IPS-NIHi7 (cell line): ENCODE measurements at regions not wholly inside any gene's neighbourhood (a gene's known extent, or its start where the extent isn't known, plus 50 kb on each side); places are given as distances from the start of the nearest gene placed in this dataset.
A peak's percentile ranks its signal among the peaks of the same experiment; 100 is the strongest.

Experiments
- DNase-seq: peaks from one replicate; pipeline ENCODE4 v3.0.0; 2012; ENCODE audit warnings: mixed read lengths; ENCODE audit errors: extremely low spot score

DNA sequence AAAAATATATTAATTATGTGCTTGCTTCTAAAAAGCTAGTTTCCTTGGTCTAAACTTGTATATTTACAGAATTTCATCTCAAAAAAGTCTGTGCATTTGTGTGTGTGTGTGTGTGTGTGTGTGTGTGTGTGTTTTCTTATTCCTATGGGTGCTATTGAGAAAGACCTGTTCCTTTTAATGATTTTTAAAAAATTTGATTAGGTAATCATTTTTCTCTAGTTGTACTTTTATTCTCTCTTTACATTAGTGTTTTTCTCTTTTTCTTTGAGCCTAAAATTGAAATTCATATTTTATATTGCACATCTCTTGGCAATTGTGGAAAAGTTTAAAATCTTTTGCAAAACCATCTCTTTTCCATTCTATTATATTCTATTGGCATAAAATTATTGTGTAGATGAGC, 690.4 kb upstream of the NDST4 start:
- no peak for DNase-seq

DNA sequence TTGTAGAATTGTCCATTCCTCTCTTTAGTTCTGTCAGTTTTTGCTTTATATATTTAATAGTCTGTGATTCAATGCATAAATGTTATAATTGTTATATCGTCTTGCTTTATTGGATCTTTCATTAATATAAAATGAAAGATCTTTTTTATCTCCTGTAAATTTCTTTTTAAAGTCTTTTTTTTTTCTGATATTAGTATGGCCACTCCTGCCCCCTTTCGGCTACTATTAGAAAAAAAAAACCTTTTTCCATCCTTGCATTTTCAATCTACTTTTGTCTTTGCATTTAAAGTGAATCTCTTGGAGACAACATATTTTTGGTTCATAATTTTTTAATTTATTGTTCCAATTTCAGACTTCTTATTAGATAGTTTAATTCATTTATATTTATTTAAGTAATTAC, 677.4 kb upstream of the NDST4 start:
- no peak for DNase-seq

DNA sequence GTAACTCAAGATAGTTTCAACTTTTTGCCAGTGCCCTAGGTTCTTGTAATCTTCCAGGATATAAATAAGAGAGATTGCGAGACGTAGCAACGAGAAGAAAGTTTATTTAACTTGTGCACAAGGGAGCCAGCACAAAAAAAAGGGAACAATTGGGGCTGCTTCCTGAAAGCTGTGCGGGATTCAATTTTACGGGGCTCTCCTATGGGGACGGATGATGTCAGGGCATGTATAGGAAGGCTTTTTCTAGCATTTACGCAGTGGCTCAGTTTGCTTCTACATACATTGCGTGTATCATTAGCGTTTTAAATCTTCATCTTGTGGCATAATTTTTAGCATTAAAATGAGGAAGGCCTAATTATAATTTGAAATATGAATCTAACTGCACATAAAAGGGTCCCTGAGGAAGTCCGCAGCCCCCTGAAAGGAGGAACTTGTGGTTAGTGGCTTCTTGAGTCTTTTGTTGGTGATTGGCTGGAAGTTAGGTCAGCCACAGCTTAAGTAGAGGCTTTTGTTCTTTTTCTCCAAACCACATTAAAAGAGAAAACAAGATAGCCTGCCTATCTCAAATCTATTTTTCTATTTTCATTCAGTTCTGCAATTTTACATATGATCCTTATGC, 668.2 kb upstream of the NDST4 start:
- no peak for DNase-seq

DNA sequence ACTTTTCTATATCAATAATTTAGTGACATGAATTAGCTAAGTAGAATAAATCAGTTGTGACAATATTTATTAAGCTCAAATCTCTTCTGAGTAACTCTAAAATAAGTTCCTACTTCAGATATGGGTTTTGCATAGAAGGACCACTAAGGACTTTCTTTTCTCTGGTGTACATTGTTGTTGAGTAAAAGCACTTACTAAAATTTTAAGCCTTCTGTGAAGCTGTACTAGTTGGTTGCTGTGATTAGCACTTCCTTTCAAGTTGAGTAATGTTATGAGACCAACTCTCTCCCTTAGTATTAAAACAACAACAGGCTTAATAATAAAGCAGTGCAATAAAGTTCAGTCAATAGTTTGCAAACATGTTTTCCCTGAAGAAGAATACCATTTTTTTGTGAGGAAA, 667.4 kb upstream of the NDST4 start:
- DNase-seq = no peak

DNA sequence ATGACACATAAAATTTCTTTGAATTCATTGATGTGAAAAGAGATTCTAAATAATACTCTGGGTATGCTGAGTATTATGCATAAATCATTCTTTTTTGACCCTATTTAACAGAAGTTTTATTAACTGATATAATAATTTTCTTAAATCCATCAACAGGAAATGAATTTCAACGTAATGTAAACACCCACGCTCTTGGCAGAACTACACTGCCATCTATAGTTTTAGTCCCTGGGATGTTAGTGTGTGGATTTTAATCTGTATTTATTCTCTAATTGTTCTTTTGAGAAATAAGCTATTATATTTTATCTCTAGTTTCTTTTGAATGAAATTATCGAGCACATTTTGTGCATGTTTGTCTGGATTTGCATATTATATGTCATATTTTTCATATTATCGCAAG, 666.8 kb upstream of the NDST4 start:
- no peak for DNase-seq

DNA sequence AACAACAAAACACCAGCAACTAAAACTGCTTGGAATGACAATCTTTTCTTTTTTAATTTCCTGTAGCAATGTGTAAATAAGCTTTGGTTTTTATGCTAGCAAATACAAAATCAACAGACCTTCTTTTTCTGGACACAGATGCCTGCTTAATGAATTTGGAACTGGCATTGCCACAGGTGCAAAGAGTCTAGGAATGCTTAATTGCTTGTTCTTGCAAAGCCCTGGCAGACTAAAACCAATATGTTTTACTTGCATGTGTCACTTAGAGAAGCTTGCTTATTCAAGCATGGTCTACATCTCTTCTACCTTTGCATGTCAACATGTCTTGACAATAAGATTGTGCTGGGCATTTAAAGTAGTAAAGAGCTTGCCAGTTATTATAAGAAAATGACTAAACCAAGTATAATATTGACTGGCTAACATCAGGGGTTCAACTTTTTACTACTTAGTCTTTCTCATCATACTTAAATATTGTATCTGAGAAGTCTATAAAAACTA, 656.7 kb upstream of the NDST4 start:
- DNase-seq = no peak

DNA sequence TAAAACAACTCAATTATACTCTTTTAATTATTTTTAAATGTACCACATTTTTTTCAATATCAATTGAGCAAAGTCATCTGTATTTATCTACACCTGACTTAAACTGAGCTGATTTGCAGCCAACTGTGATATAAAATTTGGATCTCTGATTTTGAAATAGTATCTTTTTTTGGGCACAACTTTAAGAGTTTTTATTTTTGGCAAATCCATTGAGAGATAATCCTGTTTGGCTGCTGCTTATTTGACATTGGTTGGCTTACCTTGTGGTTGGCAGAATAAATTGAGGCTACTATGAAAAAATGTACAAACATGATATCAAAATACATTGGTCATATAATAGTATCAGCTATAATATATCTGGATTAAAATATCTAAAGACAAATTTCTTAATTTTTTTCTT, 656.0 kb upstream of the NDST4 start:
- DNase-seq = no peak

DNA sequence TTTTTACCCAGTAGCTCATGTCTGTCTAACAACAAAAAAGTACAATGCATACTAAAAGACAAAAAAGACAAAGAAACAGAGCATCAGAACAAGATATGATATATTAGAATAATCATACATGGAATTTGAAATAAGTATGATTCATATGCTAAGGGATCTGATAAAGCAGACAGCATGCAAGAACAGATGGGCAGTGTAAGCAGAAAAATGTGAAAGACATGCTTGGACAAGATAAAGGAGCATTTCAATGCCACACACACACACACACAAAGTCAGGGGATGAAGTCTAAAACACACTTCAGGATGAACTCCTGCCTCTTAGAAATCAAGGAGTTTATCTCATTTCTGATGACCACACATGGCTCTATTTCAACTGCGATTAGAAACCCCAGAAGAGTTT, 649.6 kb upstream of the NDST4 start:
- no peak for DNase-seq

DNA sequence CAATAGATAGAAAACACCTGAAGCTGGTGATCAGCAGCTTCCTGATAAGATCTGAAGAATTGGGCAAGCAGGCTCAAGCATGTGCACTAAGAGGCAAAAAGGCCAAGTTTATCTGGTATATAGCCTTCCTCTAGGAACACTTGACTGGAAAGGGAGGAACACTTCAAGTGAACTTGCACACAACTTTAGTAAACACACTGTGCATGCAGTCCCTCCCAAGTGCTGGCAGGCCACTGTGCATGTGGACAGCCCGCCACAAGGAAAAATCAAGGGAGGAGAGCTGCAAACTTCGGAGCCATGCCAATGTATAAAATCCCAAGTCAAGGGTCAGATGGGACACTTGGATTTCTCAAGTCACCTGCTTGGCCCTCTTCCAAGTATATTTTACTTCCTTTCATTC, 645.8 kb upstream of the NDST4 start:
- DNase-seq = no peak

DNA sequence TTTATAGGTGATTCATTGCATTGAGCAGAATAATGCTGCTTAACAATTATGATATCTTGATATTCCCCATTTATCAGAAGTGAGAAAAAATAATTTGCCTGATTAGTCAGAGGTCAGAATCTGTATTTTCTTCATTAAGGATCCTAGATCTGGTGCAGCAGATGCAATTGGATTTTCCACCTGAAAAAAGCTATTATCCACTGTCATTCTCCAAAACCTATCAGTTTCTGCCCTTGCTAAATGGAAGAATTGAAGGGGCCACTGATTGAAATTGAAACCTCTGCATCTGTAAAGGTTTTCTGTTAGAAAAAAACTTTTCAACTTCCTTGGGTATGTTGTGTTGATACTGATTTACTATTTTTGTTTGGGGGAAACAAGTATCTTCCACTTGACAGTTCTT, 636.0 kb upstream of the NDST4 start:
- no peak for DNase-seq

DNA sequence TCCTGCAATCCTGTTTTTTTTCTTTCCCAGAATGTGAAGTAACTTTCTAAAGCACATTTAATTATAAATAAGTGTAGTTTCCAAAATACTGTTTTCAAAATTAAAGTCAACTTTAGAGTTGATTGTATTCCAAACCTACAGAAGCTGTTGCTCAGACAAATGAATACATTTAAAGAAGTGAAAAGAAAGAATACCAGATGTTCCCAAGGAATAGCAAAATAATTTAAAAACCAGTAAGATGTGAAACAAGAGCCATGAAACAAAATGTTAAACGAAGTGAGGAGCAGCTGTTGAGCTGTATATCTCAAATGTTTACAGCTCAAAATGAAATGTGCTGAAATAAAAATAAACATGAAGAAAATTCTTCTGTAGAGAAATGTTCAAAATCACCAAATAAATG, 627.4 kb upstream of the NDST4 start:
- no peak for DNase-seq

DNA sequence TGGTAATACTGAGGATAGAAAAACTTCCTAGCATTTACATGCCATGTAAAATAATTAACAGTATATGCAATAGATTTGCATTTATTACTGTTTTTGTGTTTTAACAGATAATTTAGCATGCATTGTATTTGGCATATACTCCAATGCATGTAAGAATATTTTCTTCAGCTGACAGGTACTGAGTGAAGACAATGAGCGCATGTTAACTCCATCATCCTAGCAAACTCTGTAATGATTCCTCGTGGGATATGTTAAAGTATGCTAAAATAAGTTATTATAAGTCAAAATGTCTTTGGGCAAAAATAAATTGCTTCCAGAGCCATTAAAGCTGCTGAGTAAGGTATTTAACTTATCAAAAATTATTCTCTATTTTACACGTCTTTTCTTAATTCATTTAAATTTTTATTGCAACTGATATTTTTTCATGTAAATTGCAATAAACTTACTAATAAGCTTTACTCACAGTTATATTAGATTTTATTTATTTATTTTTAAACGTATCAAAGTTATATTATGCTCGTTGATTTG, 616.4 kb upstream of the NDST4 start:
- no peak for DNase-seq

DNA sequence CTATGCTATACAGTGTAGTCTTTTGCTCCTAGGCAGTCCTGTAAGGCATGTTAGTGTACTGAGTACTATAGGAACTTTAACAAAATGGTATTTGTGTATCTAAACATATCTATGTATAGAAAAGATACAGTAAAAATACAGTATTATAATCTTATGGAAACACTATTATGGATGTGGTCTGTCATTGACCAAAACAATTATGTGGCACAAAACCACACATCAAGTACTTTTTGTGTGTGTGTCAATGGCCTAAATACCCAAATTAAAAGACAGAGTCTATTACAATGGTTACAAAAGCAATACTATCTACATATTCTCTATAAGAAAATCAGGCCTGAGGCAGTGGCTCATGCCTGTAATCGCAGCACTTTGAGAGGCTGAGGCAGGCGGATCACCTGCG, 610.2 kb upstream of the NDST4 start:
- no peak for DNase-seq

DNA sequence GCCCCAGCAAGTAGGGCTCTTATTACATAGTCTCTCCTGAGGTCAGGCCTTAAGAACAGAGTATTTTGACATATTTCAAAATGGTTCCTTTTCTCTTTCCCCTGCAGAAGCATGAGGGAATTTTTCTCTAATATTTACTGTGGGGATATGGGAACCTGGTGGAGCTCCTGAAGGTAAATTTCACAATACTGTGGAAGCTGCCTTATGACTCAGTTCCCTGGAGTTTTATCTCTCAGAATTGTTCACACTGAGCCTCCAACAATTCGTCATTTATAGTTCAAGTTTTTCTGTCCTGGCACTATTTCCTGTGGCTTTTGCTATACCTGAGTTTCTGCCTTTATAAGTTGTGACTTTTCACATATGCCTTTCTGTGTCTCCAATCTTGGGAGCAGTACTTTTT, 607.2 kb upstream of the NDST4 start:
- no peak for DNase-seq

DNA sequence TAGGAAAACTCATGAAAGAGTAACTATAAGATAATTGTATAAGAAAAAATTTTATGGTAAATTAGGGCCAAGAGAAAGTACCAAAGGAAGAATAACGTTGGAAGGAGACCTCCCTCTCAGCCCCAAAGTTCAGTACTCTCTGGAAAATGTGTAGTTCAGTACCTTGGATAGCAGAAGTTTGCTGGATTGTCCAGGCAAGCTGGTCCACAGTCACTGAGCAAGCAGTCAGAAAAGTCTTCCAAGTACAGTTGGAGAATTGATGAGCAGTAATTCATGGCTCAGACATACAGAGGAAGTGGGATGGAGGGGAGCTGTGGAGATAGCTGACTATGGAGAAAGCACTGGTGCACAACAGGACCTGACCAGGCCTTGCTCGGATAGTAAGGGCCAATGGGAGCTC, 598.2 kb upstream of the NDST4 start:
- peak; percentile 24 for DNase-seq

DNA sequence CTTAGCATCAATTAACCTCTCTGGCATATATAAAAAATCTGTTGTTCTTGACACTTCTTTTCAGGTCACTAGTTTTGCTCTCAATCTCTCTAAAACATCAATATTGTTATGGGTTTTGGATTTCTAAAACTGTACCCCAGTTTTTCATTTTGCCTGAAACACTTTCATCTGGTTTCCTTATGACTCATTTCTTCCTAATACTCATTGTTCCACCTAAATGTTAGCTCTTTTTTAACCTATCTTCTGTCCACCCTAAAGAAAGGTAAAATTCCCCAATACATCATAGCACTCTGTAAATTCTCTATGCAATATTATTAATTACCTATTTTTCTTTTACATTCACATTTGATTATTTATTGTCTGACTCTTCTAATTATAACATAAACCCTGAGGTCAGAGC, 575.5 kb upstream of the NDST4 start:
- no peak for DNase-seq

DNA sequence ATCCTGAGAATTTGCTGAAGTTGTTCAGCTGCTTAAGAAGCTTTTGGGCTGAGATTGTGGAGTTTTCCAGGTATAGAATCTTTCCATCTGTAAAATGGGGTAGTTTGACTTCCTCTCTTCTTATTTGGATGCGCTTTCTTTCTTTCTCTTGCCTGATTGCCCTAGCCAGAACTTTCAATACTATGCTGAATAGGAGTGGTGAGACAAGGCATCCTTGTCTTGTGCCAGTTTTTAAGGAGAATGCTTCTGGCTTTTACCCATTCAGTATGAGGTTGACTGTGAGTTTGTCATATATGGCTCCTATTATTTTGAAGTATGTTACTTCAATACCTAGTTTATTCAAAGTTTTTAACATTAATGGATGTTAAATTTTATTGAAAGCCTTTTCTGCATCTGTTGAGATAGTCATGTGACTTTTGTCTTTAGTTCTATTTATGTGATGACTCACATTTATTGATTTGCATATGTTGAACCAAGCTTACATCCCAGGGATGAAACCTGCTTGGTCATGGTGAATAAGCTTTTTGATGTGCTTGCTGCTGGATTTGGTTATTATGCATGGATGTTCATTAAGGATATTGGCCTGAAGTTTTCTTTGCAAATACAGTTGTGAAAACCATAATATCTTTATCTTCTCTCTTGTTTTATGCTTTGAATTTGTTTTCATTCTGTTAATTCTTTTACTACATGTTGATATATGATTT, 573.8 kb upstream of the NDST4 start:
- DNase-seq = no peak

DNA sequence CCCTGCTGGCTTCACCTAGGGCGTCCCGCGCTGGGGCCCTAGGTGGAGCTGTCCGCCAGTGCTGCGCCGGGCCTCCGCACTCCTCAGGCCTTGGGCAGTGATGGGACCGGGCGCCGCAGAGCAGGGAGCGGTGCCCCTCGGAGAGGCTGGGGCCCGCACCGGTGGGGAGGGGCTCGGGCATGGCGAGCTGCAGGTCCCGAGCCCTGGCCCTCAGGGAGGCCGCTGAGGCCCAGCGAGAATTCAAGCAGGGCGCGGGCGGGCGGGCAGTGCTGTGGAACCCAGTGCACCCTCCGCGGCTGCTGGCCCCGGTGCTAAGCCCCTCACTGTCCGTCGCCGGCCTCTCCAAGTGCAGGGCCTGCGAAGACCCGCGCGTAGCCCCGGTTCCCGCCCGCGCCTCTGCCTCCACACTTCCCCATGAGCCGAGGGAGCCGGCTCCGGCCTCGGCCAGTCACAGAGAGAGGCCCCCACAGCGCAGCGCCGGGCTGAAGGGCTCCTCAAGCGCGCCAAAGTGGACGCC, 565.1 kb upstream of the NDST4 start:
- no peak for DNase-seq

DNA sequence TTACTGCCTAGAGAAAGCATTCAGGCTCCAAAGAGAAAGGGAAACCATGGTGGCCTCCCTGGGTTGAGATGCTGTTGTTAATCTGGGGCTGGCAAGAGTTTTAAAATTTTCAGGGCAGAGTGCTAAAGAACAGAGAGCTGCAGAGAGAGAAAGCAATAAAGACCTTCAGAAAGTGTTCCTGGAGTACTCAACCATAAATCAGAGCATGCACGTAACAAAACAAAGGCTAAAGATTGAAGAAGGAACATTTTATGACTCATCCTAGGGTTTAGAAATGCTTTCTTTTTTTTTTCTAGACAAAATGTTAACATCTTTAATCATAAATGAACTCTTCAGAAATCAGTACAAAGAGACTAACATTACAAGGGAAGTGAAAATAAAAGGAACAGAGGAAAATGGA, 562.3 kb upstream of the NDST4 start:
- no peak for DNase-seq

DNA sequence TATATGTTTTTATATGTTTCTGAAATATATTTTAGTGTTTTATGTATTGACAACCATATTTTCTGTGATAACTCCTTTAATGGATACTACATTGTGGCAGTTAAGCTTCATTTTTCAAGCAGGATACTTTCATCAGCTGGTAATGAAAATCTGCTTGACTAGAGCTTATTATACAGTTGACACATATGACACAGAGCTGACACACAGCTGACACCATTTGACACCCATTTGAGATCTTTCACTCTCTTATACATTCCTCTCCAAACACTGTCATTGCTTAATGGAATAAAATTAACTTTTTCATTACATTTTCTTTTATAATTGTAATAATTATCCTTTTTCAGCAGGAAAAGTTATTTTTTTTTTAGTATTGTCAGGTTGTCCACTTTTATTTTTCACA, 561.1 kb upstream of the NDST4 start:
- DNase-seq = no peak

DNA sequence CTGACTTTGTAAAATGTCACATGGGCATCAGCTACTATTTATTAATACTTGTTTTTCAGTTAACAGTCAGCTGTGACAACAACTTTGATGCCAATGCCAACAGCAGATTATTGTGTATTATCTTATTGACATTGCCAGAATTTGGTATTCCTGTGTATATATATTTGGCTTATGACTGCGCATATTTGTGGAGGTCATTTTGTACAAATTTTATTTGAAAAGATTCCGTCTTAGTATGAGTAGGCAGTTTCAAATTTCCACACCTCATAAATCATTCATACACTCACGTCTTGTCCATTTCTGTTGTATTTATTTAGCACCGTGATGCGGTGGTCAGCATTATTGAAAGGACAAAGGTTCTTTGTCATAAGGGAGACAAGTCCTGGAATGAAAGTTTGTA, 558.2 kb upstream of the NDST4 start:
- DNase-seq = no peak

DNA sequence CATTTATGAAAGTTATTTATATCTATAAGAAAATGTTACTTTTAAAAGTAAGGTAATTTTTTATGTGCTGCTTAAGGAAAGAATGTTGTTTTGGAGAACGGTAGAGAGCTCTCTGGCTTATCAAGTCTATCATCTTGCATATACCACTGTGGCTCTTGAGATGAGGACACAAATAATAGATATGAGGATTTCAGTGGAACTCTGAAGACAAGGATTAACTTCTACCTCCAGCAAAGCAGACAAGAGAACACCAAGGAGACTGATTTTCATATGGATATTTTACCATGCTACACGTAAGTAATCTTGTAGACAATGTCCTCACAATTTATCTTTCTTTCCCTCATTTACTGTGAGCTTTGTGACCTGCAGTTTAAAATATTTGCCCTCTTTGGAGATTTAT, 557.5 kb upstream of the NDST4 start:
- no peak for DNase-seq

DNA sequence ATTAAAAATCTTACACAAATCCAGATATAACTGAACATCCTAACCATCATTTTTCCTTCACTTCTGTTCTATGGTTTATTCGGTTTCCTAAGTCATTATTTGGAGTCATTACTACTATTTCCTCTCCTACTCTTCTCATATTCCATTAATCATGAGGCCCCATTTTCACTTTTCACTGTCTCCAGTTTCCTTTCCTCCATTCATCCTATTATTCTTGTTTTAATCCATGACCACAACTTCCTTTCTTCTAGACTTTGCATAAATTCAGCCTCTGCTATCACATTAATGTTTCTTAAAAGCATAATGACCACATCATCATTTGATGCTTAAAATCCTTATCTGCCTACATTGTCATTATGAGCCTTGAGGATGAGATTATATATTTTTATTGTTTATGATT, 555.0 kb upstream of the NDST4 start:
- no peak for DNase-seq
